Osteocyte (in vitro differentiated cells): ENCODE measurements at regions not wholly inside any gene's neighbourhood (a gene's known extent, or its start where the extent isn't known, plus 50 kb on each side); places are given as distances from the start of the nearest gene placed in this dataset.

Experiments used
- DNase-seq: peaks from one replicate; pipeline ENCODE4 v3.0.0; 2021; ENCODE audit warnings: mixed read lengths; ENCODE audit not compliant: unreplicated experiment; ENCODE audit errors: extremely low spot score
- H3K27ac Mint-ChIP-seq: one replicate; pipeline ENCODE4 v1.8.0; 2021; ENCODE audit warnings: mild to moderate bottlenecking, mixed read lengths; ENCODE audit not compliant: unreplicated experiment
- H3K27me3 Mint-ChIP-seq: one replicate; pipeline ENCODE4 v1.8.0; 2021; ENCODE audit warnings: mixed read lengths; ENCODE audit not compliant: unreplicated experiment
- H3K36me3 Mint-ChIP-seq: one replicate; pipeline ENCODE4 v1.8.0; 2021; ENCODE audit warnings: mixed read lengths; ENCODE audit not compliant: unreplicated experiment
- H3K4me1 Mint-ChIP-seq: one replicate; pipeline ENCODE4 v1.8.0; 2021; ENCODE audit warnings: mixed read lengths; ENCODE audit not compliant: unreplicated experiment
- H3K4me3 Mint-ChIP-seq: one replicate; pipeline ENCODE4 v1.8.0; 2021; ENCODE audit warnings: mild to moderate bottlenecking, moderate library complexity, mixed read lengths; ENCODE audit not compliant: unreplicated experiment
- H3K9me3 Mint-ChIP-seq: one replicate; pipeline ENCODE4 v1.8.0; 2021; ENCODE audit warnings: mixed read lengths; ENCODE audit not compliant: unreplicated experiment
- TF ChIP-seq, protein P1 (sequence below): fragments of 200-600 bp; sonication (generic); IDR thresholded peaks from 2 replicates; pipeline ENCODE4 v1.5.0; 2021; ENCODE audit warnings: antibody characterized with exemption, mild to moderate bottlenecking, moderate library complexity

DNA sequence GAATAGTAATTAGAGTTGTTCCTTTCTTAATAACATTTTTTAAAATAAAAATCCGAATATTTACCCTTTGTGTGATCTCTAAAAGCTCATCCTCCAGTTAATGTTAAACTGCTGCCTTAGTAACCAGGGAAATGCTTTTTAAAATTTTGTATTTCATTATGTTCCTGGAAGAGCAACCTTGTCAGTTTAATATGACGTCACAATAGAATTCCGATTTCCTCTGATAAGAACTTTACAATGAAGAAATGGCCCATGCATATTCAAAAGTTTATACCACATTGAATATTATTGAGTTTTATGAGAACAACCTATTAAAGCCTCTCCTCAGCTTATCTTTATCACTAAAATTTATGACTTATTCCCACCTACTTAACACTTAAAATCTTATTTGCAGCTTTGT is 1566.6 kb downstream of the EFNB2 start:
- Mint-ChIP-seq H3K9me3 (no peaks in the 10 kb centered on the region), H3K27me3 (no peaks in the 10 kb centered on the region), H3K4me3 (no peak overlapping the region), H3K4me1 (peaks cover 9% of the 10 kb centered on the region), H3K27ac (no peak overlapping the region), H3K36me3 (no peaks in the 10 kb centered on the region)
- no peak for DNase-seq
- TF ChIP-seq, protein P1, sequence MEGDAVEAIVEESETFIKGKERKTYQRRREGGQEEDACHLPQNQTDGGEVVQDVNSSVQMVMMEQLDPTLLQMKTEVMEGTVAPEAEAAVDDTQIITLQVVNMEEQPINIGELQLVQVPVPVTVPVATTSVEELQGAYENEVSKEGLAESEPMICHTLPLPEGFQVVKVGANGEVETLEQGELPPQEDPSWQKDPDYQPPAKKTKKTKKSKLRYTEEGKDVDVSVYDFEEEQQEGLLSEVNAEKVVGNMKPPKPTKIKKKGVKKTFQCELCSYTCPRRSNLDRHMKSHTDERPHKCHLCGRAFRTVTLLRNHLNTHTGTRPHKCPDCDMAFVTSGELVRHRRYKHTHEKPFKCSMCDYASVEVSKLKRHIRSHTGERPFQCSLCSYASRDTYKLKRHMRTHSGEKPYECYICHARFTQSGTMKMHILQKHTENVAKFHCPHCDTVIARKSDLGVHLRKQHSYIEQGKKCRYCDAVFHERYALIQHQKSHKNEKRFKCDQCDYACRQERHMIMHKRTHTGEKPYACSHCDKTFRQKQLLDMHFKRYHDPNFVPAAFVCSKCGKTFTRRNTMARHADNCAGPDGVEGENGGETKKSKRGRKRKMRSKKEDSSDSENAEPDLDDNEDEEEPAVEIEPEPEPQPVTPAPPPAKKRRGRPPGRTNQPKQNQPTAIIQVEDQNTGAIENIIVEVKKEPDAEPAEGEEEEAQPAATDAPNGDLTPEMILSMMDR, result no peak

DNA sequence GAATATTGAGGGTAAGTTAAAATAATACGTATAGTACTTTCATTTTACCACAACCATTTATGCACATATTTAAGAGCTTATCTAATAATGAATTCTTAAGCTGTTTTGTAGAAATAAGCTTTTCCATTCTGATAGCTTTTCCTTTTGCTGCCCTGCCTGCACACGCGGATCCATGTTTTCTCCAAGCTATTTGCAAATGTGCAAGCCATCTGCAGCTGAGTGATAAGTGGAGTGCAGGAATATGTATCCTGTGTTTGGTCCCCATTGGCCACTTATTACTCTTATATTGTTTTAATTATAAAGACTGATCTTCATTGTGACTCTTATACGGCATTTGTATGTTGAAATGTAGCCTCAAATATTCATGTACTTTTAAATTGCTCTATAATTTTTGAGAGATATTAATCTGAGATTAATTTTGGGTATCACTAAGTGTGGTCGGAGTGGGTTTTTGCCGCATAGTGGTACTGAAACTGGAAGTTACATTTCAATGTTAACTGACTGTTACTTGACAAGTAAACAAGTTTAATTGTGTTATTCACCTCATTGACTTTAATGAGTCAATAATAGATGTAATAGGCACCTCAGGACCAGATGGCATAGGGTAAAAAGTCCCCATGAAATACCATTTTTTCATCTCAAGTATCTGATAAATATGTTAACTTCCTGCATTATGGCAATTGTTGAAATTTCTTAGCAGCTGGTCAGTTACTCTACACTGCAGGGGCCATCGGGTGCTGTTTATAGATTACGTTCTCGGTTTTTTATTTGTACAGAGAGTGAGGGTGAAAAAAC is 1567.4 kb downstream of the EFNB2 start:
- H3K27me3 Mint-ChIP-seq, result no peaks in the 10 kb centered on the region
- H3K9me3 Mint-ChIP-seq, result peaks cover 5% of the 10 kb centered on the region
- no peak overlapping the region for H3K27ac Mint-ChIP-seq
- H3K4me1 Mint-ChIP-seq, result peaks cover 9% of the 10 kb centered on the region
- no peak for DNase-seq
- H3K36me3 Mint-ChIP-seq, result no peaks in the 10 kb centered on the region
- no peak overlapping the region for H3K4me3 Mint-ChIP-seq
- TF ChIP-seq, protein P1, result no peak

DNA sequence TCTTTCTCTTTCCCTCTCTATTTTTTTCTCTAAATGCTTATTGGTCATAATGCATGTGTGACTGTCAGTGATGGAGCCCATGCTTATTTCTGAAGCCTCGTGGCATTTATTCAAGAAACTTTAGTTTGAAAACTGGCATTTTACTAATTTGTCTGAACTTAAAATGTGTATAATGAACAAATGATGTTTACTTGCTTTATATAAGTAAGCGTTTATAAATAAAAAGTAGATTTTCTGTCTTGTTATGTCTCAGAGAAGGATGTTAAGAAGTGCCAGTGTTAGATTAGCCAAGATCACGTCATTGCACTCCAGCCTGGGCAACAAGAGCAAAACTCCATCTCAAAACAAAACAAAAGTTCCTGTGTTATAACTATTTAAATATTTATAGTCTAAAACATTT is 1568.1 kb downstream of the EFNB2 start:
- no peak for DNase-seq
- no peak overlapping the region for H3K4me3 Mint-ChIP-seq
- H3K9me3 Mint-ChIP-seq, result peaks cover 5% of the 10 kb centered on the region
- peaks cover 9% of the 10 kb centered on the region for H3K4me1 Mint-ChIP-seq
- no peaks in the 10 kb centered on the region for H3K36me3 Mint-ChIP-seq
- no peaks in the 10 kb centered on the region for H3K27me3 Mint-ChIP-seq
- TF ChIP-seq, protein P1, result no peak
- H3K27ac Mint-ChIP-seq, result no peak overlapping the region

DNA sequence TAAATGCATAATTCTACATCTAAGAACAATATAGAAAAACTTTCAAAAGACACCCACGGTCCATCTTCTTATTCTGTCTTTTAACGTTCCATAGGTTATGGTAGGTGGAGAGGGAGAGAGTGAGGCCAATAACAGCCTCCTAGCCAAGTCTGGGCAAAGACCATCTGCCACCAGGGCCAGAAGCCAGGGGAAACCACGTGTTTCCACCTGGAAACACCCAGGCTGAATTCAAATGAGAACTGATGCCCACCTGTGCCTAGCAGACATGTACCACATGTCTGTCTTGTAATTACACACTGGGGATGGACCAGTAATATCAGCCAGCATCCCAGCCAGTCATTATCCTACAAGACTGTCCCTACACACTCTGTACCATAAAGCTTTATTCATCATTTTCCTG is 1573.1 kb downstream of the EFNB2 start:
- H3K36me3 Mint-ChIP-seq, result no peaks in the 10 kb centered on the region
- no peak overlapping the region for H3K4me3 Mint-ChIP-seq
- peaks cover 5% of the 10 kb centered on the region for H3K9me3 Mint-ChIP-seq
- TF ChIP-seq, protein P1, result no peak
- H3K27ac Mint-ChIP-seq, result no peak overlapping the region
- H3K27me3 Mint-ChIP-seq, result no peaks in the 10 kb centered on the region
- peaks cover 9% of the 10 kb centered on the region for H3K4me1 Mint-ChIP-seq
- no peak for DNase-seq

DNA sequence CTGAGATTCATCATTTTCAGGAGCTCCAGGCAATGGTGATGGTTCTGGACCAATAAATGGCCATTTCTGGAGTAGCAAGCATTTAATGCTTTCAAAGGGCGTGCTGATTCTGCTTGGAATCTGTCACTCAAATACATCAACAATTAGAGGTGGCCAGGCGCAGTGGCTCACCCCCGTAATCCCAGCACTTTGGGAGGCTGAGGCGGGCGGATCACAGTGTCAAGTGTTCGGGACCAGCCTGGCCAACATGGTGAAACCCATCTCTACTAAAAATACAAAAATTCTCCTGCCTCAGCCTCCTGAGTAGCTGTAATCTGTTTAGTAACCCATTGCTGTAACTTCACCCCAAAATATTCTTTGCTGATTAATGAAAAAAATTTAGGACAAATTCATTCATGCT is 1574.2 kb downstream of the EFNB2 start:
- H3K36me3 Mint-ChIP-seq, result no peaks in the 10 kb centered on the region
- TF ChIP-seq, protein P1, result no peak
- no peak overlapping the region for H3K27ac Mint-ChIP-seq
- H3K4me1 Mint-ChIP-seq, result peaks cover 9% of the 10 kb centered on the region
- DNase-seq, result no peak
- peaks cover 5% of the 10 kb centered on the region for H3K9me3 Mint-ChIP-seq
- H3K27me3 Mint-ChIP-seq, result no peaks in the 10 kb centered on the region
- H3K4me3 Mint-ChIP-seq, result no peak overlapping the region
